ENCODE measurements at regions not wholly inside any gene's neighbourhood (a gene's known extent, or its start where the extent isn't known, plus 50 kb on each side); places are given as distances from the start of the nearest gene placed in this dataset.

- TF ChIP-seq CTCF (IDR thresholded peaks at IDR 0.05) (no peak), POLR2A (IDR thresholded peaks at IDR 0.05) (no peak)
Measured at GRCh38 chr4:157988641-157989040, 184.2 kb downstream of the GASK1B start.

All from lower leg skin (tissue), 3 donors.